IMR-90 (cell line): ENCODE measurements at regions not wholly inside any gene's neighbourhood (a gene's known extent, or its start where the extent isn't known, plus 50 kb on each side); places are given as distances from the start of the nearest gene placed in this dataset.
"Not testable (repeated sequence)": the region's sequence is repeated elsewhere in the genome, so short reads cannot be mapped to it uniquely, and the experiment has no call there.

Experiments used
- ATAC-seq: fragments of 200-7000 bp; cut with Tn5 transposase; 2 replicates; pipeline ENCODE4 v1.9.1; 2020; ENCODE audit warnings: low read depth, mild to moderate bottlenecking, moderate library complexity
- BruUV-seq: library from RNA; stranded (reverse); fragments of 400-500 nt; replicated peaks from 2 replicates; lab custom pipeline; 2021; lab: Mats Ljungman, UMichigan
- CTCF ChIA-PET: fragments of 300-600 bp; formaldehyde crosslinking; extraction: SDS; loops from one replicate; lab custom pipeline; 2021; ENCODE audit warnings: antibody characterized with exemption; lab: Yijun Ruan, JAX
- POLR2A ChIA-PET: fragments of 300-600 bp; sonication (Branson Sonifier 250); formaldehyde crosslinking; loops from one replicate; lab custom pipeline; 2022; ENCODE audit warnings: antibody characterized with exemption; ENCODE audit not compliant: unreplicated experiment; lab: Charles Lee
- DNase-seq: peaks from one replicate; pipeline ENCODE4 v3.0.0; 2013
- H2AFZ ChIP-seq: replicated peaks from 2 replicates; pipeline ENCODE3; 2013; ENCODE audit warnings: low read length, mild to moderate bottlenecking; ENCODE audit not compliant: poor library complexity
- H2AK5ac ChIP-seq: 2 replicates; pipeline ENCODE4 v1.6.1; 2013; ENCODE audit warnings: low read depth, low read length, inconsistent platforms
- H2AK9ac ChIP-seq: replicated peaks from 2 replicates; pipeline ENCODE3; 2013; ENCODE audit warnings: mild to moderate bottlenecking, low read depth, low read length, moderate library complexity; ENCODE audit not compliant: poor library complexity
- H2BK120ac ChIP-seq: 2 replicates; pipeline ENCODE4 v1.6.1; 2013; ENCODE audit warnings: low read depth, low read length, inconsistent platforms
- H2BK15ac ChIP-seq: 3 replicates; pipeline ENCODE4 v1.6.1; 2013; ENCODE audit warnings: low read depth, low read length, inconsistent platforms
- H2BK20ac ChIP-seq: 2 replicates; pipeline ENCODE4 v1.6.1; 2013; ENCODE audit warnings: low read depth, mild to moderate bottlenecking, inconsistent platforms, low read length, moderate library complexity
- H2BK5ac ChIP-seq: 2 replicates; pipeline ENCODE4 v1.6.1; 2013; ENCODE audit warnings: mild to moderate bottlenecking, low read depth, low read length, inconsistent platforms; ENCODE audit not compliant: poor library complexity, severe bottlenecking
- H3K14ac ChIP-seq: replicated peaks from 2 replicates; pipeline ENCODE4 v1.6.1; 2013; ENCODE audit warnings: low read depth, low read length, inconsistent platforms
- H3K18ac ChIP-seq: 2 replicates; pipeline ENCODE4 v1.6.1; 2013; ENCODE audit warnings: low read depth, low read length, control low read depth
- H3K23ac ChIP-seq: 2 replicates; pipeline ENCODE4 v1.6.1; 2013; ENCODE audit warnings: low read depth, low read length, inconsistent platforms
- H3K27ac ChIP-seq: 2 replicates; pipeline ENCODE4 v1.5.1; 2013; ENCODE audit warnings: mild to moderate bottlenecking, control low read depth, low read length; ENCODE audit not compliant: insufficient read depth
- H3K27me3 ChIP-seq: 2 replicates; pipeline ENCODE4 v1.6.1; 2013; ENCODE audit warnings: low read length; ENCODE audit not compliant: control insufficient read depth, insufficient read depth
- H3K36me3 ChIP-seq: 2 replicates; pipeline ENCODE4 v1.6.1; 2013; ENCODE audit warnings: low read length, mixed read lengths; ENCODE audit not compliant: control insufficient read depth, insufficient read depth
- H3K4ac ChIP-seq: 2 replicates; pipeline ENCODE4 v1.6.1; 2013; ENCODE audit warnings: low read depth, low read length, inconsistent platforms
- H3K4me1 ChIP-seq: 2 replicates; pipeline ENCODE4 v1.6.1; 2013; ENCODE audit warnings: low read length, mixed read lengths; ENCODE audit not compliant: control insufficient read depth, insufficient read depth
- H3K4me2 ChIP-seq: 2 replicates; pipeline ENCODE4 v1.6.1; 2013; ENCODE audit warnings: low read depth, mild to moderate bottlenecking, control low read depth, low read length, moderate library complexity
- H3K4me3 ChIP-seq: 2 replicates; pipeline ENCODE4 v1.5.1; 2013; ENCODE audit warnings: low read depth, mild to moderate bottlenecking, control low read depth, low read length, moderate library complexity; ENCODE audit not compliant: insufficient read depth
- H3K56ac ChIP-seq: 2 replicates; pipeline ENCODE4 v1.6.1; 2013; ENCODE audit warnings: low read length, inconsistent platforms; ENCODE audit not compliant: insufficient read depth; ENCODE audit errors: extremely low read depth
- H3K79me1 ChIP-seq, 2 experiments: 2 replicates each; pipeline ENCODE4 v1.6.1; 2013; ENCODE audit warnings: low read length in 2 of 2, inconsistent platforms in 1 of 2, low read depth in 1 of 2
- H3K9ac ChIP-seq: 2 replicates; pipeline ENCODE4 v1.6.1; 2013; ENCODE audit warnings: low read depth, low read length, control low read depth
- H3K9me1 ChIP-seq: 2 replicates; pipeline ENCODE4 v1.6.1; 2013; ENCODE audit warnings: low read length, inconsistent platforms; ENCODE audit not compliant: insufficient read depth
- H3K9me3 ChIP-seq: 2 replicates; pipeline ENCODE4 v1.6.1; 2013; ENCODE audit warnings: low read length; ENCODE audit not compliant: control insufficient read depth, insufficient read depth
- H4K20me1 ChIP-seq: 2 replicates; pipeline ENCODE4 v1.6.1; 2013; ENCODE audit warnings: low read length, inconsistent platforms; ENCODE audit not compliant: insufficient read depth
- H4K5ac ChIP-seq: 2 replicates; pipeline ENCODE4 v1.6.1; 2013; ENCODE audit warnings: mild to moderate bottlenecking, low read depth, low read length, control low read depth
- H4K8ac ChIP-seq, 2 experiments: 2 replicates each; pipeline ENCODE4 v1.6.1; 2013; ENCODE audit warnings: low read depth in 2 of 2, low read length in 2 of 2, control low read depth in 1 of 2, inconsistent platforms in 1 of 2
- H4K91ac ChIP-seq: 2 replicates; pipeline ENCODE4 v1.6.1; 2013; ENCODE audit warnings: low read depth, low read length, inconsistent platforms; ENCODE audit not compliant: insufficient read depth
- MXI1 ChIP-seq: IDR thresholded peaks from 2 replicates; pipeline ENCODE4 v1.6.1; 2012; ENCODE audit warnings: low read depth, mild to moderate bottlenecking, low read length, moderate library complexity, borderline replicate concordance
- NFE2L2 ChIP-seq: fragments of 150-350 bp; IDR thresholded peaks from 2 replicates; pipeline ENCODE4 v1.6.1; 2016; ENCODE audit warnings: low read depth, mild to moderate bottlenecking, low read length
- RFX5 ChIP-seq: IDR thresholded peaks from 2 replicates; pipeline ENCODE4 v1.8.0; 2012; ENCODE audit warnings: low read depth, mild to moderate bottlenecking, low read length, moderate library complexity
- USF2 ChIP-seq: fragments of 150-350 bp; IDR thresholded peaks from 2 replicates; pipeline ENCODE4 v1.6.1; 2017; ENCODE audit warnings: mild to moderate bottlenecking, antibody characterized with exemption, low read length, low read depth
- WGBS, 2 experiments: methylation state at CpG; one replicate each; pipeline versions ENCODE4 v1.1.5 to v1.1.7; 2013; ENCODE audit warnings: missing lambda C conversion rate in 2 of 2; ENCODE audit not compliant: insufficient read length in 1 of 2; ENCODE audit errors: extremely low coverage in 2 of 2; 5-methylcytosine and 5-hydroxymethylcytosine counted together
- dilution Hi-C: fragments of 300-500 bp; cut with HindIII; formaldehyde crosslinking; loops from one replicate; pipeline ENCODE4 v1.14.3; 2018; ENCODE audit warnings: low sequenced_read_pairs; ENCODE audit not compliant: unreplicated experiment
- in situ Hi-C: fragments of 300-500 bp; cut with MboI; formaldehyde crosslinking; loops from 3 replicates; pipeline ENCODE4 v1.14.3; 2019; ENCODE audit warnings: low sequenced_read_pairs, inconsistent platforms, mixed read lengths
- intact Hi-C: fragments of 100-400 bp; cut with micrococcal nuclease; formaldehyde crosslinking; loops from 2 replicates; pipeline ENCODE4 v1.10.0; 2022

- no TSS peak for BruUV-seq
- TF ChIP-seq NFE2L2: no peak
- no peak for TF ChIP-seq RFX5
- no peak for TF ChIP-seq USF2
- no peak for TF ChIP-seq MXI1
- Histone ChIP-seq H2BK15ac (no peak overlapping the region), H2BK20ac (no peak overlapping the region), H2AK5ac (no peak overlapping the region), H2BK5ac (no peak overlapping the region), H3K27me3 (peaks cover 5% of the 10 kb centered on the region; the same call in 1 of the 2 replicates), H2AFZ (no peak overlapping the region), H3K56ac (no peak overlapping the region), H3K27ac (no peak overlapping the region), H3K4me1 (no peaks in the 10 kb centered on the region), H4K20me1 (no peaks in the 10 kb centered on the region), H2AK9ac (no peak overlapping the region), H3K4ac (no peak overlapping the region), H3K36me3 (no peaks in the 10 kb centered on the region), H3K4me3 (no peak overlapping the region), H4K91ac (no peak overlapping the region), H4K5ac (no peak overlapping the region), H3K4me2 (no peak overlapping the region), H3K79me1 (no peaks in the 10 kb centered on the region), H3K9me3 (no peaks in the 10 kb centered on the region), H3K9me1 (0 out of 2 replicates have a peak, but pooled peaks cover 1% of the 10 kb centered on the region), H4K8ac (no peak overlapping the region), H3K9ac (no peak overlapping the region), H3K23ac (no peak overlapping the region), H3K18ac (no peak overlapping the region), H2BK120ac (no peak overlapping the region), H3K14ac (no peak overlapping the region)
- intact Hi-C loops (no loop called here), in situ Hi-C loops (no loop called here), dilution Hi-C loops (no loop called here)
- ATAC-seq: no peak
- POLR2A ChIA-PET: no interaction called here
- CTCF ChIA-PET: interaction anchor here (0.9 kb wide), 1 partner anchor 78 kb away, joined by 3 read pairs; no protein-coding TSS in a partner anchor
- DNase-seq: no peak
- WGBS, 2 experiments: no CpG with 5 or more reads among the region's 6 CpGs
Measured at GRCh38 chr3:124643453-124643852, 86.8 kb upstream of the UMPS start.

GRCh38 chr3:124646186-124646585 lies 84.1 kb upstream of the UMPS start:
- H3K23ac ChIP-seq, dilution Hi-C loops, H2AFZ ChIP-seq, H4K5ac ChIP-seq, H2BK5ac ChIP-seq, intact Hi-C loops, H3K9me1 ChIP-seq, H3K56ac ChIP-seq, H3K36me3 ChIP-seq, H3K79me1 ChIP-seq, H2AK5ac ChIP-seq, H3K27me3 ChIP-seq, H3K9me3 ChIP-seq, BruUV-seq, H4K20me1 ChIP-seq, DNase-seq, H2BK15ac ChIP-seq, H4K91ac ChIP-seq, H3K4me1 ChIP-seq, H3K4me3 ChIP-seq, H3K18ac ChIP-seq, H4K8ac ChIP-seq, H3K9ac ChIP-seq, H3K4me2 ChIP-seq, POLR2A ChIA-PET, H3K4ac ChIP-seq, H2BK20ac ChIP-seq, H2BK120ac ChIP-seq, H3K27ac ChIP-seq, H2AK9ac ChIP-seq, H3K14ac ChIP-seq, ATAC-seq, in situ Hi-C loops: not testable (repeated sequence)
- CTCF ChIA-PET: interaction anchor here (0.6 kb wide), 1 partner anchor 254 kb away, joined by 4 read pairs; no protein-coding TSS in a partner anchor
- WGBS, 2 experiments: no CpG with 5 or more reads among the region's 4 CpGs
